Panc1 (cell line): ENCODE measurements at regions not wholly inside any gene's neighbourhood (a gene's known extent, or its start where the extent isn't known, plus 50 kb on each side); places are given as distances from the start of the nearest gene placed in this dataset.

Experiments
- ATAC-seq: fragments of 200-7000 bp; cut with Tn5 transposase; 2 replicates; pipeline ENCODE4 v1.9.1; 2020; ENCODE audit warnings: mild to moderate bottlenecking, moderate library complexity
- BruUV-seq: library from RNA; stranded (reverse); fragments of 400-500 nt; replicated peaks from 2 replicates; lab custom pipeline; 2021; lab: Mats Ljungman, UMichigan
- CTCF ChIA-PET: fragments of 300-600 bp; sonication (Branson Sonifier 250); formaldehyde crosslinking; loops from one replicate; lab custom pipeline; 2022; ENCODE audit warnings: antibody characterized with exemption; lab: Charles Lee
- POLR2A ChIA-PET: fragments of 300-600 bp; sonication (Branson Sonifier 250); formaldehyde crosslinking; loops from one replicate; lab custom pipeline; 2022; ENCODE audit warnings: antibody characterized with exemption; lab: Charles Lee
- DNase-seq: peaks from one replicate; pipeline ENCODE4 v3.0.0-alpha.2; 2010; ENCODE audit warnings: low read depth, low spot score
- H3K27ac ChIP-seq: 2 replicates; pipeline ENCODE4 v1.5.1; 2011; ENCODE audit warnings: mild to moderate bottlenecking, low read length, inconsistent platforms
- H3K27me3 ChIP-seq: fragments of 200-500 bp; sonication (Bioruptor generic); 2 replicates; pipeline ENCODE4 v1.6.0; 2014; ENCODE audit warnings: low read length, inconsistent platforms; ENCODE audit not compliant: control insufficient read depth, insufficient read depth
- H3K36me3 ChIP-seq: fragments of 200-500 bp; sonication (Bioruptor generic); 2 replicates; pipeline ENCODE4 v1.5.1; 2014; ENCODE audit warnings: inconsistent platforms, mild to moderate bottlenecking, low read length, moderate library complexity; ENCODE audit not compliant: control insufficient read depth, insufficient read depth
- H3K4me1 ChIP-seq: 2 replicates; pipeline ENCODE4 v1.5.1; 2011; ENCODE audit warnings: inconsistent platforms, mild to moderate bottlenecking, low read length, moderate library complexity; ENCODE audit not compliant: control insufficient read depth, insufficient read depth
- H3K4me3 ChIP-seq, 2 experiments: 2 replicates each; pipeline ENCODE4 v1.5.1; 2011 to 2012; ENCODE audit warnings: low read depth in 2 of 2, low read length in 2 of 2, mild to moderate bottlenecking in 2 of 2, inconsistent platforms in 1 of 2, moderate library complexity in 1 of 2
- H3K9me3 ChIP-seq: fragments of 200-500 bp; sonication (Bioruptor generic); 2 replicates; pipeline ENCODE4 v1.5.1; 2014; ENCODE audit warnings: low read depth, mild to moderate bottlenecking, inconsistent platforms, low read length, moderate library complexity; ENCODE audit not compliant: control insufficient read depth, insufficient read depth
- CTCF ChIP-seq: fragments of 450-650 bp; IDR thresholded peaks from 2 replicates; pipeline ENCODE4 v1.5.1; 2017; ENCODE audit warnings: mild to moderate bottlenecking
- POLR2AphosphoS5 ChIP-seq: IDR thresholded peaks from 2 replicates; pipeline ENCODE4 v1.6.1; 2012; ENCODE audit warnings: mild to moderate bottlenecking, low read depth, low read length, moderate library complexity
- REST ChIP-seq, 2 experiments: IDR thresholded peaks; 2 replicates each; pipeline ENCODE4 v1.6.1; 2011 to 2012; ENCODE audit warnings: low read depth in 2 of 2, control low read depth in 1 of 2, low read length in 1 of 2, mild to moderate bottlenecking in 1 of 2, moderate library complexity in 1 of 2; ENCODE audit not compliant: insufficient read depth in 1 of 2
- SIN3A ChIP-seq: IDR thresholded peaks from 2 replicates; pipeline ENCODE4 v1.6.1; 2012; ENCODE audit warnings: low read depth, mild to moderate bottlenecking, low read length, moderate library complexity, borderline replicate concordance; ENCODE audit not compliant: insufficient read depth
- TCF7L2 ChIP-seq: IDR thresholded peaks from 2 replicates; pipeline ENCODE4 v1.6.1; 2011; ENCODE audit warnings: mild to moderate bottlenecking, low read depth, low read length, inconsistent platforms
- in situ Hi-C: cut with HindIII; loops from 2 replicates; pipeline ENCODE4 v1.10.0; 2016; ENCODE audit warnings: low sequenced_read_pairs, low pct_unique_long_range_greater_than_20kb
- intact Hi-C: fragments of 100-400 bp; cut with micrococcal nuclease; formaldehyde crosslinking; loops from one replicate; pipeline ENCODE4 v1.10.0; 2022; ENCODE audit not compliant: unreplicated experiment

GRCh38 chr10:8428654-8429053 is 374.2 kb downstream of the GATA3 start:
- Histone ChIP-seq H3K4me1 (no peaks in the 10 kb centered on the region), H3K4me3 (no peak overlapping the region), H3K27me3 (no peaks in the 10 kb centered on the region), H3K27ac (no peak overlapping the region), H3K9me3 (no peaks in the 10 kb centered on the region), H3K36me3 (no peaks in the 10 kb centered on the region)
- no peak for DNase-seq
- in situ Hi-C loops (no loop called here), intact Hi-C loops (no loop called here)
- ChIA-PET CTCF (no interaction called here), POLR2A (no interaction called here)
- no TSS peak for BruUV-seq
- TF ChIP-seq POLR2AphosphoS5 (no peak), TCF7L2 (no peak), SIN3A (no peak), CTCF (no peak), REST (IDR thresholded peaks at IDR 0.05; ENCODE audit: insufficient read depth in 1 of 2, low read depth in 2 of 2, low read length in 1 of 2) (no peak)
- ATAC-seq: no peak

- BruUV-seq: no TSS peak
- in situ Hi-C loops: no loop called here
These were observed 375.8 kb downstream of the GATA3 start for GRCh38 chr10:8430321-8430720.

More at GRCh38 chr10:8430321-8430720, 375.8 kb downstream of the GATA3 start:
- DNase-seq (no peak), ATAC-seq (no peak)
- Histone ChIP-seq H3K27ac (no peak overlapping the region), H3K4me3 (no peak overlapping the region), H3K27me3 (no peaks in the 10 kb centered on the region), H3K36me3 (no peaks in the 10 kb centered on the region), H3K9me3 (no peaks in the 10 kb centered on the region), H3K4me1 (no peaks in the 10 kb centered on the region)
- CTCF ChIA-PET: no interaction called here
- intact Hi-C loops: no loop called here
- POLR2A ChIA-PET: no interaction called here
- no peak for TF ChIP-seq TCF7L2
- TF ChIP-seq POLR2AphosphoS5: no peak
- TF ChIP-seq CTCF: no peak
- TF ChIP-seq SIN3A: no peak
- no peak for TF ChIP-seq REST (IDR thresholded peaks at IDR 0.05; ENCODE audit: insufficient read depth in 1 of 2, low read depth in 2 of 2, low read length in 1 of 2)
